HepG2 (cell line): ENCODE measurements at regions not wholly inside any gene's neighbourhood (a gene's known extent, or its start where the extent isn't known, plus 50 kb on each side); places are given as distances from the start of the nearest gene placed in this dataset.

ENCODE experiments used
- MAX ChIP-seq: IDR thresholded peaks from 2 replicates; pipeline ENCODE4 v1.6.1; 2012; ENCODE audit warnings: inconsistent platforms
- MAZ ChIP-seq, 2 experiments: sonication (generic) in 1 of 2; formaldehyde crosslinking in 1 of 2; IDR thresholded peaks; 2 replicates each; pipeline versions ENCODE4 v1.5.0 to v1.6.1; 2012 to 2020; ENCODE audit warnings: low read depth in 2 of 2, mild to moderate bottlenecking in 2 of 2, borderline replicate concordance in 1 of 2, improper control_type of control experiment in 1 of 2, low read length in 1 of 2, missing genetic modification reagents in 1 of 2, moderate library complexity in 1 of 2
- NFE2L2 ChIP-seq: fragments of 150-350 bp; IDR thresholded peaks from 2 replicates; pipeline ENCODE4 v1.6.1; 2014; ENCODE audit warnings: low read length
- ZBTB25 ChIP-seq: IDR thresholded peaks from 2 replicates; pipeline ENCODE4 v1.6.1; 2018; ENCODE audit warnings: missing genetic modification reagents

- TF ChIP-seq MAX (no peak), MAZ (IDR thresholded peaks at IDR 0.05; ENCODE audit: borderline replicate concordance, low read depth, low read length) (no peak), MAZ (CRISPR knock-in tag; IDR thresholded peaks at IDR 0.05; ENCODE audit: low read depth) (no peak), ZBTB25 (CRISPR knock-in tag) (no peak), NFE2L2 (no peak)
Observed at GRCh38 chr2:83273322-83273721, 1185.8 kb downstream of the SUCLG1 start.
